HG03064 (cell line): ENCODE measurements at regions not wholly inside any gene's neighbourhood (a gene's known extent, or its start where the extent isn't known, plus 50 kb on each side); places are given as distances from the start of the nearest gene placed in this dataset.
"Not testable (repeated sequence)": the region's sequence is repeated elsewhere in the genome, so short reads cannot be mapped to it uniquely, and the experiment has no call there.

Experiments used
- ATAC-seq: cut with Tn5 transposase; IDR thresholded peaks from one replicate; pipeline ENCODE4 v1.9.1; 2021; ENCODE audit warnings: low read depth; ENCODE audit not compliant: unreplicated experiment

DNA sequence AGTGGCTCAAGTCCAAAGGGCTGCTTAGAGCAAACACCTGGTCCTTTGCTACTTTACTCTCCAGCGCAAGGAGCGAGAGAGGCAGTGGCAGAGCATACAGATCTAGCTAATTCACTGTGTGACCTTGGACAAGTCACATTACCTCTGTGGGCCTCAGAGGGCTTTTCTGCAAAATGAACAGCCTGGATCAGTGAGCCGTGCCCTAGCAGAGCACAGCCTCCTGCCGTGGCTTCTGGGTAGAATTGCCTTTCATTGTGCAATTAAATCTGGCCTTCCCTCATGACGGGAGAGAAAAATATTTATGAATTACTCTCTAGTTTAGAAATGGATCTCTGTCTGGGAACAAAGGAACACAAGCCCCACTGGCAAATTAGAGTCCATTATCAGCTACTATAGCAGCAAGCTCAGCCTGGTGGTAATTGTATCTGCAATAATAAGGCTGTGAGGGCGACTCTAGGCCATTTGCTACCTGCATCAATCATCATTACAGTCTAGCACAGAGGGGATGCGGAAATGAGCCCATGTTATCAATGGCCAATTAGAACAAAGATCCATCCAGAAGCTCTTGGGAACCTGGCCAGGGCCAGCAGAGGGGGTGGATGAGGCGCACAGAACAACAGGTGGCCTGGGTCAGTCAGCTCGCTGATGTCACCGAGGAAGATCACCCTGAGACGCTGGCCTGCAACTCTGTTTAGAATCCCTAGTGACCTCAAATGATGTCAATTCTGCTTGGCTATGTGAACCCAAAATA, 114.2 kb upstream of the LY86 start:
- no peak for ATAC-seq

DNA sequence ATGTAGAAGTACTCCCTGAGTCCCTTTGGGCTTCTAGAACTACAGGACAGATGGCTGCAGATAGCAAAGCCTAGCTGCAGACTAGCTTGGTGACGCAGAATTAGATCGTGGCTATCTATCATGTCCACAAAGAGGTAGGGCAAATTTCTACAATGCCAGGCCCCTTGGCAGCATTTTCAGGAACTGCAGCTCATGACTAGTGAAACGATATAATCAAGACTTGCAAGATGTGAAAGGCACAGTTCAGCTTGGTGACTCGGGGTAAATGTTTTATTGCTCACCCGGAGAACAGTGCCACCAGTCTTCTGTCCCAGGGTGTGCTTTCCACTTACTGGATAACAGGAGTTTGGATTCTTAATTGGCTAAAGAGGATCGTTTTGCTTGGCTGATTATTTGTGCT, 108.7 kb upstream of the LY86 start:
- no peak for ATAC-seq

DNA sequence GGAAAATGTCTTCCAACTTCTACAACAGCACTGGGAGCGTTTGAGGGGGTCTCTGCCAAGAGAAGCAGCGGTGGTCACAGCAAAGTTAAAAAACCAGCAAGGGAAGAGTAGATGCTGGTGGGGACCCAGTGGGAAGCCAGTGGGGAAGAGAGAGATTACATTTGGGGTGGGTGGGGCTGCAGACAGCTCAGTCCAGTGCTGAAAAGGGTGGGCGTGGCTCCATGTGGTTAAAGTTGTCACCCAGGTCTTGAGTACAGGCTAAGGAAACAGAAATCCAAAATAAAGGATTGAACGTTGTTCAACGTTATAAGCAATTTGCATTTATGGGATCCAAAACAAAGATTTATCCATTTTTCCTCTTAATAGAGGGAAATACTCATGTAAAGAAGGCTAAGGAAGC, 106.3 kb upstream of the LY86 start:
- no peak for ATAC-seq

DNA sequence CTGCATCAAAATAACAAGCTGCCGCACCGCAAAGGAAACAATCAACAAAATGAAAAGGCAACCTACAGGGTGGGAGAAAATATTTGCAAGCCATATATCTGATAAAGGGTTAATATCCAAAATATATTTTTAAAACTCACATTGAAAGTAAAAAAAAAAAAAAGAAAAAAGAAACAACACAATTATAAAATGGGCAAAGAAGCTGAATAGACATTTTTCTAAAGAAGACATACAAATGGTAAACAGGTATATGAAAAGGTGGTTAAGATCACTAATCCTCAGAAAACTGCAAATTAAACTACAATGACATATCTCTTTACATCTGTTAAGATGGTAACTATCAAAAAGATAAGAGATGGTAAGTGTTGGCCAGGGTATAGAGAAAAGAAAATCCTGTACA, 105.4 kb upstream of the LY86 start:
- ATAC-seq = no peak

DNA sequence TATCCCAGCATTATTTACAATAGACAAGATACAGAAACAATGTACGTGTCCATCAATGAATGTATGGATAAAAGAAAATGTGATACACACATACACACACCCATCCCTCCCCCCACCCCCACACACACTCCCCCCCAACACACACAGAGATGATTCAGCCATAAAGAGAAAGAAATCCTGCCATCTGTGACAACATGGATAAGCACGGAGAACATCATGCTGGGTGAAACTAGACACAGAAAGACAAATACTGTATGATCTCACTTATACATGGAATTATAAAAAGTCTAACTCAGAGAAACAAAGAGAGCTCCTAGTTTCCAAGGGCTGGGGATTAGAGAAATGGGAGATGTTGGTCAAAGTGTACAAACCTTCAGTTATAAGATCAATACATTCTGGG, 104.8 kb upstream of the LY86 start:
- no peak for ATAC-seq

DNA sequence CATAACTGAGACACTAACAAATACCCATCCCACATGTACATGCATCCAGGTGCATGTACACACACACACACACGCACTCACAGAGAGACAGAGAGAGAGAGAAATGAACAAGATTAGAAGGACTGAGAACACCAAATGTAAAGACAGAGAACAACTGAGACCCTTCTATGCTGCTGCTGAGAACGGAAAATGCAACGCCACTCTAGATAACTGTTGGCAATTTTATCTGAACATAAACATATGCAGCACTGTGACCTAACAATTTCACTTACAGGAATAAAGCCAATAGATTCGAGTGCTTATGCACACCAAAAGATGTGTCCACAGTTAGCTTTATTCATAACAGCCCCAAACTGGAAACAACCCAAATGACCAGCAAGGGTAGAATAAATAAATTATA, 103.8 kb upstream of the LY86 start:
- no peak for ATAC-seq

DNA sequence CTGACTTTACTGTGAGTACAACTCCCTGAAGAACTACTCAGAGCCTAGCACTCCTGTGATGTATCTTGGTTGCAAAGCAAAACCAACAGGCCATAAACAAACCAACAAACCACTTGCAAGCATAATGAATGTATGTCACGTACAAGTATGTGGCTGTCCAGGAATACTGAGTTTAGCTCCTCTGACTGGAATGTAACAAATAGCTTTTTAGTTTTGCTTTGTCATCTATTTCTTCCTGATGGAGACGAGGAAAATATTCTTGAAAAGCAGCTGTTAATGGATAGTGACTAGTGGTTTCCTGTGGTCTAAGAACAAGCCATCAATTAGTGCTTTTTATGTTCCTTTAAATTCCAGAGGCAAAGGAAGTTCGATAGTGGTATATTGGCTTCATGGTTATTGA, 101.9 kb upstream of the LY86 start:
- no peak for ATAC-seq

DNA sequence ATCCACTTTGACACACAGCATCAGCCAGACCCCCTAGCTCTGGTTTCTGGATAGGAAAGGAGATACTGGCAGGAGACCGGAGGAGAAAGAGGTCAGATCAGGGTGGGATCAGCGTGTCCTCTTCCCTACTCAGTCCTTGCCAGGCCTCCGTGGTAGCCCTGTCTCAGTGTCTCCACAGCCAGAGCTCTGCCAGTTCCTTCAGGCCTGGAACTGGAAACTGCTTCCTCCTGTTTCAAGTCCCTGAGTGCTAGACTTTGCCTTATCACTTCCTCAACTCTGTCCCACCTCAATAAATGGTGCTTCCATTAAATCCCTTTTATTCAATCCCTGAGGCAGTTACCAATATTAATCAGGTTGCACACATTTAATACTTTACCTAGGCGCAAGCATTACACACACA, 96.8 kb upstream of the LY86 start:
- no peak for ATAC-seq

DNA sequence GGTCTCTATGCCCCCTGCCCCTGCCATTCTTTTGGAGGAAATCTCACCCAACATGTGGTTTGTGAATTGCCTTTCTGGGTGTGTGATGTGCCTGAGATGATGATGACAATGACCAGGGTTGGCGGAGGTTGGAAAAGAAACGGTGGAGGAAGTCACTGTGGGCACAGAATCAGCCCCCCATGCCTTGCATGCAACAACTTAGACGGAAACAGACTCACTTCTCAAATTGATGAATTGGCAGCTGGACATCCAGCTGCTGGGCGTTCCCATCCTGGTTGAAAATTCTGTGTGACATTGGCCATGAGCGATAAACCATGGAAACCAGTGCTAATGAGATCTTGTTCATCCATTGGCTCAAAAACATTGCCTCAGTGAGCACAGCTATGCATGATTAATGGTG, 95.8 kb upstream of the LY86 start:
- no peak for ATAC-seq

DNA sequence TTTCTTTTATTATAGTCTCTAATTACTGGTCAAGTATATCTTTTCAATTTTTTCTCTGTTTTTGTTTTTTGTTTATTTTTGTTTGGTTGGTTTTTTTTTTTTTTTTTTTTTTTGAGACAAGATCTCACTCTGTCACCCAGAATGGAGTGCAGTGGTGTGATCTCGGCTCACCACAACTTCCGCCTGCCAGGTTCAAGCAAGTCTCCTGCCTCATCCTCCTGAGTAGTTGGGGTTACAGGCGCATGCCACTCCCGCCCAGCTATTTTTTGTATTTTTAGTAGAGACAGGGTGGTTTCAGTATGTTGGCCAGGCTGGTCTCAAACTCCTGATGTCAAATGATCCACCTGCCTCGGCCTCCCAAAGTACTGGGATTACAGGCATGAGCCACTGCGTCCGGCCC, 94.4 kb upstream of the LY86 start:
- ATAC-seq = not testable (repeated sequence)

DNA sequence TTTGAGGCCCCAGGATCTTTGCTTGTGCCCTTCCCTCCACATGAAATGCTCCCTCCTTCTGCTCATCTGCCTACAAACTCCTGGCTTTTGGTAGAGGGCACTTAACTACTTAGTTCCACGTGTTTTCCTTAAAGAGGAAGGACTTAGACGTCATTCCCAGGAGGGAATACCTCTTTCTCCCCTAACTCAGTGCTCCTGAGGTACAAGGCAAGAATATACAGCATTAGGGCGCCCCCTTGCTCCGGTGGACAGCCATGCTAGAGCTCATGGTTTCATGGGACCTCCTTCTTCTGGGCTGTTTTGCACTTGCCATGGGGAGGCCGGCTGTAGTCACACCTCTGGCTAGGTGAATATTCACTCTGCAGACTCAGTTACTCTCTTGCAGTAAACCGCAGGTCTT, 93.8 kb upstream of the LY86 start:
- ATAC-seq = no peak

DNA sequence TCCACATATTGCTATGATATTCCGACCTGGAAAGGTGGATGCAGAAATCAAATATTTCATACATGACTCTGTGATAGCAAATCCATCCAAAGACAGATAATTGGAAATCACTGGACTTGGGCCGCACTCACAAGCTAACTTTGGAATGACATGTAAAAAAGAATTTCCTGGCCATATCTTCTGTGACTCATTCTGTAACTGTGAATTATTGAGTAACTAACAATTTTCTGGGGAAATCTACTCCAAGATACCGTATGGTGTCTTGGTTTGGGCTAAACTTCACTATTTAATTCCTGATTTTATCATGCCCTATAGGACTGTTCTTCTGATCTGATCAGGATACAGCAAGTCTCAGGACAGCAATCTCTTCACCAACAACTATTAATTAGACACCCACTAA, 92.7 kb upstream of the LY86 start:
- no peak for ATAC-seq

DNA sequence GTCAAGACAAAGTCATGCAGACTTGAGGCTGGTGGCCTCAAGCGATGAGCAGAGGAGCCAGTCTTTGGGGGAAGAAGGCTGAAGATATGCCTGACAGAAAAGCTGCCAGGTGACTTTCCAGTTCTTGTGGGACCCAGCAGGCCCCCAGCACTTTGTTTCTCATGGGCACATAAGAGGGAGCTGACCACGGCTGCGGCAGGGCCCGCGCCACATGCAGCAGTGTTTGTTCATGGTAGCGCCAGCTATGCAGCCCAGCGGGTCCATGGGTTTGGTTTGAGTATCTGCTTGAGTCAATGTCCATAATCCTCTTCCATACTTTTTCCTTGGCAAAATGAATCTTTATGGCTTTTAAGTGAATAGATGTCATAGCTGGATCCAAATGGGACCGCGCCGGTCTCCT, 91.0 kb upstream of the LY86 start:
- ATAC-seq = no peak

DNA sequence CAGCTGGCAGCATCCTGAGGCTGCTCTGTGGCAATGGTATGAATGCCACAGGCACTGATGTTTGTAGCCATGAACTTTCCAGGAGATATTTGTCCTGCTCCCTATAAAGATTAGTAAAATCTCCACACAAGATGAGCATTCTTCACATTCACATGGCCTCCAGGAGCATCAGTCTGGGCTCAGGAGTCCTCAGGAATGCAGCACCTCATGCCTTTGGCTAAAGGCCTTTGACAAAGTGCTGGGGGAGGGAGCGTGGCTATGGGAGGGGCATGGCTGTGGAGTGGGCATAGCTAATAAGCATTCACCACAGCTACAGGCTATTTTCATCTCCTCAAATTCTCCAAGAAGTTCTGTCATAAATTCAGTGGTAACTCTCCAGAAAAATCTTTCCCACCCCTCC, 90.5 kb upstream of the LY86 start:
- no peak for ATAC-seq

DNA sequence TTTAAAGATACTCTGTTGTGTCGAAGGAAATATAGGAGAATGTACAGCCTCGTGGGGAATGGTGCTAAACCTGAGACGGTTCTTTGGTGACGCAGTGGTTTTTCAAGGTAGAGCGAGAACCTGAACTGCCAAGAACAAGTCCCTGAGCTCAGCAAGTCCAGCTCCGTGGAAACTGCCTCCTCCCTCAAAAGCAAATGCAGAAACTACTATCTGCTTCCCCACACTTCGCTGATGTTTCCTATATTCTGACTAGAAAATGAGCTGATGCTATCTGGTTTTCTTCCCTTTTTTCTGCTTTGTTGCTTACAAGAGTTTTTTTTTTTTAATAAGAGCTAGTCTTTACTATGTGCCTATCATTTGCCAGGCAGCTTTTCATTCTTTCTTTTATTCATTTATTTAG, 85.3 kb upstream of the LY86 start:
- ATAC-seq = no peak

DNA sequence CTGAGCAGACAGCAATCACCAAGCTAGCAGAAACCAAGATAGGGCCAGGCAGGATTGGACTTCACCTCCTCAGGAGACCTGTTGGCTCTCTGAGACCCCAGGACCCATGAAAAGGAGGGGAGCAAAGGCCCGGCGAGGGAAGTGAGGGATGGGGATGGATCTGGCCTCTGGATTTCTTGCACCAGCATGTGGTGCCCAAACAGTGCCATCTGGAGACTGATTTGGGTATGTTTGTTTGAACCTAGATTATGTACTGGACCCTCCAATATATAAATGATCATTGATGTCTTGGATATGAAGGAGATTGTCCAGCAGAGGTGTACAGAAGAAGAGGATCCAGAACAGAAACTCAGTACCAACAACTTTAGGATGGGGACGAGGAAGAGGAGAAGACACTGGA, 83.4 kb upstream of the LY86 start:
- no peak for ATAC-seq

DNA sequence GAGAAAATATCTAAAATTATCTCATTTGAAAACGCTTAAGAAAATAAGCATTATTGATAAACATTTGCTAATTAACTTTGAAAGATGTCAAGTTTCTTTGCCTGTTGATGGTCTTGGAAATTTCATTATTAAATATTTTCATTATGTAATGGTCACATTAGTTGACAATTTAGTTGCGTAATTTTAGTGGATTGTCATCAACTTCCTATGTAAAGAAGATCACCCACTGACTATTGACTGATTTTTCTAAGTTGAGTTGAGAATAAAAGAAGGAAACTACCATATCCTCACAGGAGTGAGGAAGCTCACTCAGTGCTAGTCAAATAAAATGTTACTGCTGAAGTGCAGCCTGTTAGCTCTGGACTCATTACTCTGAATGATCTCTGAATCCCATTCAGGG, 79.9 kb upstream of the LY86 start:
- no peak for ATAC-seq

DNA sequence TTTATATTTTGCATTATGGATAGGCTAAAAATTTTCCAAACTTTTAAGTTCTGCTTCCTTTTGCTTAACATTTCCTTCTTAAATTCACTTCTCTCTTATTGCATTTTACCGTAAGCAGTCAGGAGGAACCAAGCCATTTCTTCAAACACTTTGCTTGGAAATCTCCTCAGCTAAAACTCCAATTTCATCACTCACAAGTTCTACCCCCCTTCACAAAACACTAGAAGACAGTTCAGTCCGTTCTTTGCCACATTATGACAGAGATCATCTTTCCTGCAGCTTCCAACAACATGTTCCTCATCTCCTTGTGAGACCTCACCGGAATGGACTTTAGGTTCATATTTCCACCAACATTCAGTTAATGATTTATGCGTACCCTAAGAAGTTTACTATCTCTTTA, 79.2 kb upstream of the LY86 start:
- ATAC-seq = no peak

DNA sequence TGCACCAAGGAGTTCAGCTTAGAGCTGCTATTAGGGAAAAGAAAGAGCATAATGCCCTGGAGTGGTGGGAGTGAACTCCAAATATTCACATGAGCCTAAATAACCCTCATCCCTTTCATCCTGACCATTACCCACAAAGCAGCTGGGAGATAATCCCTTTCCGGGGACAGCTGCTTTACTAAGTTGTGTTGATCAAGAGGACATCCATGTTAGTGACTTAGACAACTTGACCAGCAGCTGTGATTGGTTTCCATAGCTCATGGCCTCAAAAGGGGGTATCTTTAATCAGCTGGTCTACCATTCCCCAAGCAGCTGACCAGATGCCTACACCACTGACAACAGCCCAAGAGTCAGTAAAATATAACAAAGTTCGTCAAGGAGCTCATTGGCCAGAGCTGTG, 75.8 kb upstream of the LY86 start:
- ATAC-seq = no peak

DNA sequence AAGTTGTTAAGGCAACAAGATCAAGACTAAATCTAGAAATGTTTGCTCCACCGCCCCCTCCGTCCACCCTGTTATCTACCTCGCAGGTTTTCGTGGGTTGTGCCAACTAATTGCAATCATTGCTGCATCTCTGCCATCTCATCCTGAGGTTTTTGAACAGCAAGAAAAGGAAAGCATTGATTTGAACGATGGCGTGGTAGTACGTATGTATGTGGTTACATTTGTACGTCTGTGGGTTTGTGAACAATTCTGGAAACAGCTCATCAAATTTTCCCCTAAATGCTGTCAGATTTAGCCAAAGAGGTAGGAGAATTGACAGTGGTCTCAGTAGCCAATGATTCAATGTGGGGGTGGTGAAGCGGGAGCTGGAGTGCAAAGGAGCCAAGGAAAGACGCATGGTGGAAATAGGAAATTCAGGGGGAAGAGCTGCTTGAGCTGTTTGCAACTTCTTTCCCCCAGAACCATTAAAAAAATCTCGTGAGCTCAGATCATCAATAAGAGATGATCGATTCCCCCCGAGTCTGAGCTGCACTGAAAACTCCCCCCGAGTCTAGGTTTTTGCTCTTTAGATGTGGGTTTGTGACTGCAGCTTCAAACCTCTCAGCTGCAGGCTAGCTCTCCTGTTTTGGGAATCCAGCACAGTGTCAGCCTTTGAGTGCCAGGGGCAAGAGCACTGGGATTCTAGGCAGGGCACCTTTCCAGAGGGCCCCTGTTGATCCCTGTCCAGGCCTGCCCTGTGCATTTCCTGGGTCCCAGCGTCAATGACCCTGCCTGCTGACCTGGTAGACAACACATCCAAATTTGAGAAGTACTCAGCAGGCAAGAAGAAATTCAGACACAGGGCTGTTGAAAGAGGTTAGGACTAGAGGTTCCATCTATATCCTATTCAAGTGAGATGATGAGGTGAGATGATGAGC, 72.6 kb upstream of the LY86 start:
- ATAC-seq = no peak

DNA sequence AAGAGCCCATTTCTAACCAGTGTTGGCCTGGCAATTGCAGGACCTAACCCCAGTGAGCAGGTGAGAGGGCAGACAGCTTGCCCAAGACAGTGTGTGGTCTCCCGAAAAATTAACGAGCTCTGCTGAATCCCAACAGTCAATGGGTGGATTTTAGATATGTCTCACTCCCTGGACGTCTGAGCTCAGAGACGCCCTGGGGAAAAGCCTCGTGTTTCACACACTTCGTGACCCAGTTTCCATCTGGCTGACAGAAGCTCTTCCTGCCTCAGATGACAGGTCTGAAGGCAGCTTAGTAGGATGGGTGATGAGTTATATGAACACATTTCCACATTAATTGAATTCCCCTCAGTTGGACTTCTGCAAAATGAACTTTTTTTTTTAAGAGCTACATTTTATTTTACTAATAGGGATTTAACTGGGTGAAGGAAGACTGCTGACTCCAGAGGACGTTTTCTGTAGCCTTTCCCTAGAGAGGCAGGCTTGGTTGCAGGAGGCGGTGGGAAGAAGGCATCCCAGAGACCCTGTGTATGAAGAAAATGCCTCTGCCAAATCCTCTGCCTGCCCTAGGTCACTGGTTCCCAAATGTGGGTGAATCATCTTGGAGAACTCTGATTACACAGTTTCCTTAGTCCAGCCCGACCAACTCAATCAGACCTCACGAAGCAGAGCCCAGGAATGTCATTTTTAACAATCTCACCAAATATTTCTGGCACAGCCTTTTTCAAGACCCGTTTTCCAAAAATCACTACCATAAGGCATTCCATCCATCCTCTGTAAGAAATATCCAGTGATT, 71.7 kb upstream of the LY86 start:
- ATAC-seq = no peak
